Ectodermal cell (in vitro differentiated cells): ENCODE measurements at regions not wholly inside any gene's neighbourhood (a gene's known extent, or its start where the extent isn't known, plus 50 kb on each side); places are given as distances from the start of the nearest gene placed in this dataset.

Experiments used
- H3K27ac ChIP-seq: 2 replicates; pipeline ENCODE4 v1.7.0; 2013; ENCODE audit warnings: mild to moderate bottlenecking, low read depth, low read length; ENCODE audit not compliant: insufficient read depth, poor library complexity, severe bottlenecking
- H3K27me3 ChIP-seq: 2 replicates; pipeline ENCODE4 v1.7.0; 2013; ENCODE audit warnings: mild to moderate bottlenecking, low read length; ENCODE audit not compliant: insufficient read depth, control insufficient read depth, poor library complexity, severe bottlenecking
- H3K36me3 ChIP-seq: one replicate; pipeline ENCODE4 v1.7.0; 2013; ENCODE audit warnings: low read length; ENCODE audit not compliant: control insufficient read depth, insufficient read depth
- H3K4me1 ChIP-seq: one replicate; pipeline ENCODE4 v1.7.0; 2013; ENCODE audit warnings: low read length; ENCODE audit not compliant: control insufficient read depth, insufficient read depth
- H3K4me3 ChIP-seq: 2 replicates; pipeline ENCODE4 v1.7.0; 2013; ENCODE audit warnings: low read depth, low read length, control low read depth; ENCODE audit not compliant: insufficient read depth
- H3K9me3 ChIP-seq: 2 replicates; pipeline ENCODE4 v1.7.0; 2013; ENCODE audit warnings: mild to moderate bottlenecking, low read length, moderate library complexity; ENCODE audit not compliant: control insufficient read depth
- WGBS, 2 experiments: methylation state at CpG; one replicate each; pipeline ENCODE4 v1.1.7; 2013; ENCODE audit warnings: missing lambda C conversion rate in 2 of 2; 5-methylcytosine and 5-hydroxymethylcytosine counted together

DNA sequence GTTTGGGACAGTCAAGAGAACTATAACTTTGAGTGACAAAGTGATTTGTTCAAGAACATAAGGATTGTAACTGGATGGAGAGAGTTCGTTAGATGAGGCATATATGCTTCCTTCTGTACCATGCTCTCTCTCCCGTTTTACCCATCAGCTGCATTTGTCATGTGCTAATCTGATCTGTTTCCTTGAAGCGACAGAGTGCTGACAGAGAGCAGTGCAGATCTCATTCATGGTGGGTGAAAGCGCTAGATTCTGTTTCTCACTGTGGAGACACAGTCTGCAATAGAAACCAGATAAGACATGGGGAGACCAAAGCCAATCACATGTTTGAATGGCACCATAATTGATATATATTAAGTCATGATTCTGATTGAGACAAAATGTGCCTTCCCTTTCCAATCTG is 456.6 kb upstream of the CELF4 start:
- no peak overlapping the region for H3K27ac ChIP-seq
- WGBS, 2 experiments = 72 to 79% methylated on average over 4 of the region's 4 CpGs
- H3K9me3 ChIP-seq = no peaks in the 10 kb centered on the region
- H3K36me3 ChIP-seq = no peaks in the 10 kb centered on the region
- no peaks in the 10 kb centered on the region for H3K27me3 ChIP-seq
- no peaks in the 10 kb centered on the region for H3K4me1 ChIP-seq
- H3K4me3 ChIP-seq = no peak overlapping the region

DNA sequence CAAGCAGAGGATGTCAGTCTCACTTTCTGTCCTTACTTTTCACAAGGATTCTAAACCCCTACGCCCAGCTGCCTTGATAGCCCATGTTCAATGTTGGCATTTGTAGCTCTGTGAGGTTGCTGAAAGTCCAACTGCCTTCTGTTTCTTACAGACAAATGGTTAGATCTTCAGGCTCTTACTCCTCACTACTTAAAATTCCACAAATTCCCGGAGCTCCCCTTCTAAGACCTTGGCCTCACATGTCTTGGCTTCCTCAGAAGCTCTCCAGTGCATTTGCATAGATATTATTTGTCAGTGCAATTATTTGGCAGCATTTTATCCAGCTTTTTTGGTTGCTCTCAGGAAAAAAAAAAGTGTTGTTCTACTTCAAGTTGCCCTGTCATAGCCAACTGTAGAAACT is 453.7 kb upstream of the CELF4 start:
- H3K4me3 ChIP-seq = no peak overlapping the region
- WGBS, 2 experiments = 83 to 92% methylated on average over 2 of the region's 2 CpGs

DNA sequence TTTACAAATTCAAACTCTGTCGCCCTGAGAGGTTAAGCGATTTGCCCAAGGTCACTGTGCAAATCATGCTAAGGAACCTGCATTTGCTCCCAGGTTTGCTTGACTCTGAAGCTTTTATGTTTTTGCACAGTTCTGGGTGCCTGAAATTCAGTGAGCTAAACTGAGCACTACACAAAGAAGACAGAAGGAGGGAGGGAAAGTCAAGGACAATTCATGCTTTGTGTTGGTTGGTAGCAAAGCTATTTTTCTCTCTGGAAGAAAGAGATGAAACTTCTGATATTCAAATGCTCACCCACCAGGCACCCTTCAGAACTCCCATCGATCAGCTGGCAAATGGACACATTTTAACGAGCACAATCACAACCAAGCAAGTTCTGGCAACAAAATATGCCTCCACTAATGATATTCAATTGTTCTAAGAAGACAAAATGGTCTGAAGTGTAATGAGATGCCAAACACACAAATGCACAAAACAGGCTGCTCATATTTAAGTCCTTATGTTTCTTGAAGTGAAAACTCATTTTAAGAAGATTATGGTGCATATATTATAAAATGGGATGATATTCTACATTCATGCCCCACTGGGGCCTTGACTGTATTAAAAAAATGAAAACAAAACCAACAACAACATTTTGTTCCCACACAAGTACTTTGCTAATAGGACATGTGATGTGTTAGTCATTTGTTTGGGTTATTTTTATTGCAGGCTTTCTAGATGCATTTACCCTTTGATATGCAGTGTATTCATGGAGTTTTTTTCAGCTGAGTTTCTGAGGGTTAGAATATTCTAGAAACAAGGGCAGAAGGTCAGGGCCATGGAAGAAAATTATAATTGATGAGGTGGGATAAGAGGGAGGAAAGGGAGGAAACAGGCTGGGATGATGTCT is 445.6 kb upstream of the CELF4 start:
- WGBS, 2 experiments = 86 to 93% methylated on average over 4 of the region's 4 CpGs
- Histone ChIP-seq H3K9me3 (no peaks in the 10 kb centered on the region), H3K4me3 (no peak overlapping the region), H3K4me1 (no peaks in the 10 kb centered on the region), H3K27me3 (no peaks in the 10 kb centered on the region), H3K27ac (no peak overlapping the region), H3K36me3 (no peaks in the 10 kb centered on the region)

More for the DNA sequence above, 453.7 kb upstream of the CELF4 start:
- Histone ChIP-seq H3K27me3 (no peaks in the 10 kb centered on the region), H3K27ac (no peak overlapping the region), H3K36me3 (no peaks in the 10 kb centered on the region), H3K4me1 (no peaks in the 10 kb centered on the region), H3K9me3 (no peaks in the 10 kb centered on the region)

DNA sequence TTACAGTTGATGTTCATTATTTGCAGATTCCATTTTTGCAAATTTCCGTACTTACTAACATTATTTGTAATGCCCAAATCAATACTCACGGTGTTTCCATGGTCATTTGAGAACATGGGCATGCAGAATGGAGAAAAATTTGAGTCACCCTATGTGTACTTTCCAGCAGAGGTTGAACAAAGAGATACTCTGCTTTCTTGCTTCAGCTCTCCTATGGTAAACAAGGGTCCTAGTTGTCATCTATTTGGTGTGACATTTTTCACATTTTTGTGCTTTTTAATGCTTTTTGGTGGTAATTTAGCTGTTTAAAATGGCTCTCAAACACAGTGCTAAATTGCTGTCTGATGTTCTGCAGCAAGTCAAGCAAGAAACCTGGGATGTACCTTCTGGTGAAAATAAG is 444.4 kb upstream of the CELF4 start:
- H3K4me1 ChIP-seq = no peaks in the 10 kb centered on the region
- 53 to 66% methylated on average over 2 of the region's 2 CpGs for WGBS, 2 experiments
- H3K27me3 ChIP-seq = no peaks in the 10 kb centered on the region
- no peak overlapping the region for H3K4me3 ChIP-seq
- no peak overlapping the region for H3K27ac ChIP-seq
- no peaks in the 10 kb centered on the region for H3K36me3 ChIP-seq
- no peaks in the 10 kb centered on the region for H3K9me3 ChIP-seq

DNA sequence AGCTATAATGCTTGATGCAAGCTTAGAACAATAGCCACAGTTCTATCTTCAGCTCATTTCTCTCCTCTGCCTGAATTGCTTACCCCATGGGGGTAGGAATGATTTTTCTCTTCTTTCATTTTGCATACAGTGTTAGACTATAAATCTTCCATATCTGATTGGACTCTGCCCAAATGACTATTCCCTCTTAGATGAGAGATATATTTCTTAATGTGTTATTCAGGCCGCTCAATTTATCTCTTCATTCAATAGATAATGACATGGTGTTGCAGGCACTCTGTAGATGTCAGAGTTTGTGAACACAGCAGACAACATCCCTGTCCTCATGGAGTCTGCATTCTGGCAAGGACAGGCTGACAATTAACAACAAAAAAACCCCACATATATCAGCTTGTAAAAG is 443.7 kb upstream of the CELF4 start:
- H3K36me3 ChIP-seq = no peaks in the 10 kb centered on the region
- H3K4me1 ChIP-seq = no peaks in the 10 kb centered on the region
- WGBS, 2 experiments = 100% methylated on average over 1 of the region's 1 CpG
- no peaks in the 10 kb centered on the region for H3K27me3 ChIP-seq
- H3K4me3 ChIP-seq = no peak overlapping the region
- no peaks in the 10 kb centered on the region for H3K9me3 ChIP-seq
- H3K27ac ChIP-seq = no peak overlapping the region

DNA sequence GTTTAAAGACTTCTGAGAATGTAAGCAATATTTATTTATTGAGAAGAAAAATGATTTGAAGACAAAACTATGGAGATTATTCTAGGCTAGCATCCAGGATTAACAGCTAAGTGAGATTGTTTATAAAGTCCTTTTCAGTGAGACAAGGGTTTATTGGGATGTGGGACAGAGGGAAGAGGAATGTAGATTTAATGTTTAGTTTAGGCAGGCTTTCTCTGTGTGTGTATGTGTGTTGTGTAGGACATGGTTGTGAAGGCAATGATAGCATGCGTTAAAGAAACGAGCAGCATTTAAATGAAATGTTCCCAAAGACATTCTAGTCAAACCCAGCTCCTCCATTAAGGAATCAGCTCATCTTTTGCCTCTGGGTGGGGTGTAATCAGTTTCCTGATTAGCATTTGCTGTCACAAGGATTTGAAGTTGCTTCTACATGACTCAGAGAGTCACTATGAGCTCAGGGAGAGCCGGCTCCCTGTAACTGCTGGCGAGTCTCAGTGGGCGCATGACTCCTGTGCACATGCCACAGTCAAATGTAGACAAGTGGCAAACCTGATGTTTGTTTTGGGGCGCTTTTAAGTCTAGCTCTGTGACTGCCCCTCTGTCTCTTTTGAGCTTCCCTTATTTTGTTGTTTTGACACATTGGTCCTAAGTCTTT is 442.2 kb upstream of the CELF4 start:
- H3K27ac ChIP-seq = no peak overlapping the region
- 80 to 83% methylated on average over 6 of the region's 6 CpGs for WGBS, 2 experiments
- H3K4me3 ChIP-seq = no peak overlapping the region
- no peaks in the 10 kb centered on the region for H3K27me3 ChIP-seq
- H3K9me3 ChIP-seq = no peaks in the 10 kb centered on the region
- no peaks in the 10 kb centered on the region for H3K36me3 ChIP-seq
- no peaks in the 10 kb centered on the region for H3K4me1 ChIP-seq

DNA sequence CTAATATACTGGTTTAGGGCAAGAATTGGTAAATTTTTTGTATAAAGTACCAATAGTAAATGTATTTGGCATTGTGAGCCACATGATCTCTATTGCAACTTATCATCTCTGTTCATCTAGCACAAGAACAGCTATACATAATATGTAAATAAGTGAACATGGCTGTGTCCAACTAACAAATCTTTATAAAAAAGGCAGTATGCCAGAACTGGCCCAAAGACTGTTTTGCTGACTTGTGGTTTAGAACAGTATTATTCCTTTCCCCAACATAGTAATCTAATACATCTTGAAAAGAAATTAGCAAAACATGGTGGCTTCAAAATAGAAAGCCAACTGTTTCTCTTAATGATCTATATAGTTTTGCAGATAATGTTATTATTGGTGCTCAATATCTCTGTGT is 441.4 kb upstream of the CELF4 start:
- no peaks in the 10 kb centered on the region for H3K4me1 ChIP-seq
- no peaks in the 10 kb centered on the region for H3K9me3 ChIP-seq
- H3K27me3 ChIP-seq = no peaks in the 10 kb centered on the region
- no peaks in the 10 kb centered on the region for H3K36me3 ChIP-seq
- H3K4me3 ChIP-seq = no peak overlapping the region
- H3K27ac ChIP-seq = no peak overlapping the region

DNA sequence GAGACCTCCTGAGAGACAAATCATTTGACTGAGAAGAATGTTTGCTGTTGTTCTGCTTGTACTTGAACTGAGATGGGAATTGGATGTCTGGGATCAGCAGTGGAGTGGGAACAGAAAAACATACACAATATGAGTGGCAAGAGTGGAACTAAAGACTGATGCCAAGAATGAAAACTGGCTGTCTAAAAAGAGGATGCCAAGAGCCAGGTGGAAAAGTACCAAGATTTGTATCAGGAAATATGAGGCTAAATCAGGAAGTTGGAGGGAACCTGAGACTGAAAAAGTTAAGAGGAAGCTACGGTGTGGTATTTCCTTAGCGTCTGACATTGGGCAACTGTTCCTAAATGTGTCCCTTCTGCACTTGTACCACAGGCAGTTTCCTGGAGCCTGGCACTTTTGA is 440.9 kb upstream of the CELF4 start:
- no peak overlapping the region for H3K4me3 ChIP-seq
- no peaks in the 10 kb centered on the region for H3K9me3 ChIP-seq
- H3K27me3 ChIP-seq = no peaks in the 10 kb centered on the region
- H3K4me1 ChIP-seq = no peaks in the 10 kb centered on the region
- 88 to 94% methylated on average over 2 of the region's 2 CpGs for WGBS, 2 experiments
- H3K36me3 ChIP-seq = no peaks in the 10 kb centered on the region
- no peak overlapping the region for H3K27ac ChIP-seq

DNA sequence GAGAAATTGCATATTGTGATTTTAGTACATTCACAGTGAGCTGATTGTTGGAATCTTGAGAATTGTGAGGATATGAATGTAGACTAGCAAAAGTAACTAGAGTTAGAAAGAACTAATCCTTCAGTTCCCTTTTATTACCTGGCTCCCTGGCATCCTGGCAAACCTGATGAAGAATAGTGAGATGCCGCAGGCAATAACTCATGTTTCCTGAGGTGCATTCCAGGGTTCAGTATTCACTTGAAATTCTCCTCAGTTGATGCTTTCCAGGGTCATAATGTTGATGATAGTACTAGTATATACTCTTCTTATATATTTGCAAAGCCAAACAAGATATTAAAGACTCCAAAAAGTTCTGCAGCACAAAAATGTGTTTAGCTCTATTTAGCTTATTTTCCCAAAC is 432.1 kb upstream of the CELF4 start:
- no peaks in the 10 kb centered on the region for H3K36me3 ChIP-seq
- no peak overlapping the region for H3K4me3 ChIP-seq
- no peaks in the 10 kb centered on the region for H3K9me3 ChIP-seq
- H3K4me1 ChIP-seq = no peaks in the 10 kb centered on the region
- WGBS, 2 experiments = 89 to 91% methylated on average over 1 of the region's 1 CpG
- no peak overlapping the region for H3K27ac ChIP-seq
- H3K27me3 ChIP-seq = no peaks in the 10 kb centered on the region

DNA sequence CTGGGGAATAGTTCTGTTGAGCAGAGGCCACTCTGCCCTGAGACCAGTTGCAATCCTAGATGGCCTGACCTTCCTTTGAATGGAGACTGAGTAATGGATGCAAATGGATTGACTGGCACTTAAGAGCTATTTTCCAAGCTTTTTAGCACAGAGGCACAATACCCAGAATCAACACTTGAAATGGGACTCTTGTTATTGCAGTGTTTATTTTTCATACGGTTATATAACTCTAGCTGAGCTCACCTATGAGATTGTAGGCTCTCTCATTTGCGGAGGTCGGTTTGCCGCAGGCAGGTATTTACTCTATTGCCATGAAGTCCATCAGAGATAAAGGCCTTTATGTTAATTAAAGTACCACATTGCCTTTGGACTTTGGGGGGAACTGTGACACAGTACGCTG is 422.3 kb upstream of the CELF4 start:
- Histone ChIP-seq H3K27ac (no peak overlapping the region), H3K36me3 (no peaks in the 10 kb centered on the region), H3K27me3 (no peaks in the 10 kb centered on the region), H3K4me3 (no peak overlapping the region), H3K4me1 (peaks cover 14% of the 10 kb centered on the region), H3K9me3 (no peaks in the 10 kb centered on the region)
- 95% methylated on average over 5 of the region's 5 CpGs for WGBS, 2 experiments
